NCI-H345 treated with DMSO at 0.1 percent for 48 hours (cell line): ENCODE measurements at regions not wholly inside any gene's neighbourhood (a gene's known extent, or its start where the extent isn't known, plus 50 kb on each side); places are given as distances from the start of the nearest gene placed in this dataset.

Experiments
- DNase-seq: peaks from one replicate; lab custom pipeline; 2025; ENCODE audit not compliant: unreplicated experiment; lab: John Stamatoyannopoulos, UW

- no peak for DNase-seq
Observed at GRCh38 chr4:180423712-180424057, 1819.5 kb upstream of the TENM3 start.

- DNase-seq = no peak
Observed at GRCh38 chr4:180426938-180427337, 1816.3 kb upstream of the TENM3 start.

- DNase-seq = no peak
Observed at GRCh38 chr4:180430283-180430682, 1812.9 kb upstream of the TENM3 start.

- no peak for DNase-seq
Observed at GRCh38 chr4:180434131-180434895, 1808.9 kb upstream of the TENM3 start.

- DNase-seq = no peak
Observed at GRCh38 chr4:180436361-180436760, 1806.8 kb upstream of the TENM3 start.

- no peak for DNase-seq
Observed at GRCh38 chr4:180437601-180438000, 1805.6 kb upstream of the TENM3 start.

GRCh38 chr4:180448306-180448705 is 1794.9 kb upstream of the TENM3 start:
- no peak for DNase-seq

- no peak for DNase-seq
Observed at GRCh38 chr4:180449395-180449956, 1793.7 kb upstream of the TENM3 start.

GRCh38 chr4:180455226-180455625 is 1788.0 kb upstream of the TENM3 start:
- DNase-seq = no peak

GRCh38 chr4:180456928-180457327 is 1786.3 kb upstream of the TENM3 start:
- no peak for DNase-seq

GRCh38 chr4:180462116-180462515 is 1781.1 kb upstream of the TENM3 start:
- DNase-seq = no peak

GRCh38 chr4:180465364-180465763 is 1777.8 kb upstream of the TENM3 start:
- DNase-seq = no peak

- DNase-seq = no peak
Observed at GRCh38 chr4:180483036-180483435, 1760.2 kb upstream of the TENM3 start.

GRCh38 chr4:180485407-180485806 is 1757.8 kb upstream of the TENM3 start:
- no peak for DNase-seq

GRCh38 chr4:180486342-180486741 is 1756.9 kb upstream of the TENM3 start:
- no peak for DNase-seq

- DNase-seq = no peak
Observed at GRCh38 chr4:180489787-180490186, 1753.4 kb upstream of the TENM3 start.

- no peak for DNase-seq
Observed at GRCh38 chr4:180491210-180491609, 1752.0 kb upstream of the TENM3 start.

- DNase-seq = no peak
Observed at GRCh38 chr4:180493299-180493698, 1749.9 kb upstream of the TENM3 start.

- no peak for DNase-seq
Observed at GRCh38 chr4:180500154-180500553, 1743.0 kb upstream of the TENM3 start.

- DNase-seq = no peak
Observed at GRCh38 chr4:180512801-180513475, 1730.3 kb upstream of the TENM3 start.

GRCh38 chr4:180518906-180519305 is 1724.3 kb upstream of the TENM3 start:
- no peak for DNase-seq

- no peak for DNase-seq
Observed at GRCh38 chr4:180521181-180521580, 1722.0 kb upstream of the TENM3 start.
